ENCODE measurements at regions not wholly inside any gene's neighbourhood (a gene's known extent, or its start where the extent isn't known, plus 50 kb on each side); places are given as distances from the start of the nearest gene placed in this dataset.

GRCh38 chr9:95751520-95751790 is 124.0 kb upstream of the ERCC6L2 start:
- no peaks in the 10 kb centered on the region for H3K36me3 Mint-ChIP-seq
- peaks cover 0 to 13% of the 10 kb centered on the region in 2 donors for H3K27me3 Mint-ChIP-seq (ENCODE audit: low read depth in 2 of 2)
- Histone ChIP-seq H3K36me3 (ENCODE audit: control insufficient read depth, insufficient read depth, low read length) (no peaks in the 10 kb centered on the region), H3K9me3 (ENCODE audit: control insufficient read depth, insufficient read depth, low read length) (no peaks in the 10 kb centered on the region), H3K4me1 (ENCODE audit: control insufficient read depth, insufficient read depth, low read length) (peaks cover 13% of the 10 kb centered on the region), H3K4me3 (ENCODE audit: low read length) (no peak overlapping the region), H3K27ac (ENCODE audit: low read length) (no peak overlapping the region), H3K27me3 (ENCODE audit: control insufficient read depth, insufficient read depth, low read length) (no peaks in the 10 kb centered on the region)
- DNase-seq = no peak
- H3K4me3 Mint-ChIP-seq = no peak overlapping the region
- no peak for TF ChIP-seq CTCF (IDR thresholded peaks at IDR 0.05)
- ATAC-seq = no peak
- no peak overlapping the region for H3K27ac Mint-ChIP-seq
- H3K9me3 Mint-ChIP-seq = no peaks in the 10 kb centered on the region
- intact Hi-C loops (cut with micrococcal nuclease) = no loop called here
- 50% methylated on average over 2 of the region's 2 CpGs for WGBS (ENCODE audit: insufficient coverage)
- no peaks in the 10 kb centered on the region for H3K4me1 Mint-ChIP-seq

GRCh38 chr9:95750725-95751519 is 124.6 kb upstream of the ERCC6L2 start:
- Mint-ChIP-seq H3K27me3 (ENCODE audit: low read depth in 2 of 2) (peaks cover 0 to 13% of the 10 kb centered on the region in 2 donors), H3K4me1 (no peaks in the 10 kb centered on the region), H3K9me3 (no peaks in the 10 kb centered on the region), H3K4me3 (no peak overlapping the region), H3K36me3 (no peaks in the 10 kb centered on the region), H3K27ac (no peak overlapping the region)
- intact Hi-C loops (cut with micrococcal nuclease) = no loop called here
- Histone ChIP-seq H3K4me1 (ENCODE audit: control insufficient read depth, insufficient read depth, low read length) (peaks cover 13% of the 10 kb centered on the region), H3K27ac (ENCODE audit: low read length) (no peak overlapping the region), H3K27me3 (ENCODE audit: control insufficient read depth, insufficient read depth, low read length) (no peaks in the 10 kb centered on the region), H3K9me3 (ENCODE audit: control insufficient read depth, insufficient read depth, low read length) (no peaks in the 10 kb centered on the region), H3K4me3 (ENCODE audit: low read length) (no peak overlapping the region), H3K36me3 (ENCODE audit: control insufficient read depth, insufficient read depth, low read length) (no peaks in the 10 kb centered on the region)
- TF ChIP-seq CTCF (IDR thresholded peaks at IDR 0.05) = no peak
- 68% methylated on average over 11 of the region's 11 CpGs for WGBS (ENCODE audit: insufficient coverage)
- ATAC-seq (no peak), DNase-seq (peak in 1 of 2 donors; percentile 50)

- H3K36me3 Mint-ChIP-seq = no peaks in the 10 kb centered on the region
- peaks cover 13% of the 10 kb centered on the region for H3K4me1 ChIP-seq (ENCODE audit: control insufficient read depth, insufficient read depth, low read length)
- ATAC-seq = no peak
- no peaks in the 10 kb centered on the region for H3K4me1 Mint-ChIP-seq
- 89% methylated on average over 8 of the region's 9 CpGs for WGBS (ENCODE audit: insufficient coverage)
- H3K9me3 ChIP-seq (ENCODE audit: control insufficient read depth, insufficient read depth, low read length) = no peaks in the 10 kb centered on the region
- no peak overlapping the region for H3K27ac Mint-ChIP-seq
- DNase-seq = no peak
- no peak overlapping the region for H3K27ac ChIP-seq (ENCODE audit: low read length)
- intact Hi-C loops (cut with micrococcal nuclease) = no loop called here
- H3K4me3 ChIP-seq (ENCODE audit: low read length) = no peak overlapping the region
- H3K27me3 Mint-ChIP-seq (ENCODE audit: low read depth in 2 of 2) = peaks cover 0 to 13% of the 10 kb centered on the region in 2 donors
- no peaks in the 10 kb centered on the region for H3K36me3 ChIP-seq (ENCODE audit: control insufficient read depth, insufficient read depth, low read length)
- no peaks in the 10 kb centered on the region for H3K27me3 ChIP-seq (ENCODE audit: control insufficient read depth, insufficient read depth, low read length)
- no peak for TF ChIP-seq CTCF (IDR thresholded peaks at IDR 0.05)
- no peaks in the 10 kb centered on the region for H3K9me3 Mint-ChIP-seq
- H3K4me3 Mint-ChIP-seq = no peak overlapping the region
These were observed 126.0 kb upstream of the ERCC6L2 start for GRCh38 chr9:95749493-95749892.
